PC-9 (cell line): ENCODE measurements at regions not wholly inside any gene's neighbourhood (a gene's known extent, or its start where the extent isn't known, plus 50 kb on each side); places are given as distances from the start of the nearest gene placed in this dataset.

ENCODE experiments used
- BruUV-seq: library from RNA; stranded (reverse); fragments of 400-500 nt; replicated peaks from 2 replicates; lab custom pipeline; 2021; lab: Mats Ljungman, UMichigan
- CTCF ChIA-PET: fragments of 300-600 bp; sonication (Branson Sonifier 250); formaldehyde crosslinking; loops from one replicate; lab custom pipeline; 2022; ENCODE audit warnings: antibody characterized with exemption; lab: Charles Lee
- POLR2A ChIA-PET: fragments of 300-600 bp; sonication (Branson Sonifier 250); formaldehyde crosslinking; loops from one replicate; lab custom pipeline; 2022; ENCODE audit warnings: antibody characterized with exemption; ENCODE audit not compliant: unreplicated experiment; lab: Charles Lee
- DNase-seq, 2 experiments: peaks; one replicate each; pipeline versions ENCODE4 v3.0.0 to v3.0.0-alpha.2; 2015 to 2022; ENCODE audit warnings: mixed read lengths in 1 of 2
- H2AFZ ChIP-seq: fragments of 200-600 bp; sonication (generic); 2 replicates; pipeline ENCODE4 v1.8.1; 2017; ENCODE audit warnings: antibody characterized with exemption
- H3F3A ChIP-seq: fragments of 200-600 bp; sonication (generic); 2 replicates; pipeline ENCODE4 v1.8.1; 2017; ENCODE audit warnings: antibody characterized with exemption, mild to moderate bottlenecking, low read depth; ENCODE audit not compliant: insufficient read depth
- H3K27ac ChIP-seq: fragments of 200-600 bp; sonication (generic); 2 replicates; pipeline ENCODE4 v1.6.1; 2016; ENCODE audit warnings: mixed run types
- H3K27me3 ChIP-seq: fragments of 200-600 bp; sonication (generic); 2 replicates; pipeline ENCODE4 v1.6.1; 2016; ENCODE audit warnings: low read depth, mixed run types; ENCODE audit not compliant: insufficient read depth
- H3K36me3 ChIP-seq: fragments of 200-600 bp; sonication (generic); 2 replicates; pipeline ENCODE4 v1.6.1; 2016; ENCODE audit warnings: low read depth, mixed run types
- H3K4me1 ChIP-seq: fragments of 200-600 bp; sonication (generic); replicated peaks from 2 replicates; pipeline ENCODE4 v1.6.1; 2016; ENCODE audit warnings: mixed run types; ENCODE audit not compliant: insufficient read depth
- H3K4me2 ChIP-seq: fragments of 200-600 bp; sonication (generic); 2 replicates; pipeline ENCODE4 v1.6.1; 2017; ENCODE audit warnings: mixed run types
- H3K4me3 ChIP-seq: fragments of 200-600 bp; sonication (generic); 2 replicates; pipeline ENCODE4 v1.6.1; 2016; ENCODE audit warnings: mixed run types
- H3K79me2 ChIP-seq: fragments of 200-600 bp; sonication (generic); 2 replicates; pipeline ENCODE4 v1.6.1; 2017; ENCODE audit warnings: low read depth, mixed run types
- H3K9me2 ChIP-seq: fragments of 200-600 bp; sonication (generic); 2 replicates; pipeline ENCODE4 v1.8.1; 2017; ENCODE audit warnings: mild to moderate bottlenecking; ENCODE audit not compliant: insufficient read depth
- H3K9me3 ChIP-seq: fragments of 200-600 bp; sonication (generic); 2 replicates; pipeline ENCODE4 v1.8.1; 2016; ENCODE audit warnings: low read depth; ENCODE audit not compliant: insufficient read depth
- H4K20me1 ChIP-seq: fragments of 200-600 bp; sonication (generic); 2 replicates; pipeline ENCODE4 v1.8.1; 2017; ENCODE audit not compliant: insufficient read depth
- CTCF ChIP-seq: fragments of 200-600 bp; sonication (generic); conservative IDR thresholded peaks from 2 replicates; pipeline ENCODE4 v1.6.1; 2017; ENCODE audit warnings: mixed run types, antibody characterized with exemption, mild to moderate bottlenecking, moderate library complexity
- EZH2 ChIP-seq: fragments of 200-600 bp; sonication (generic); IDR thresholded peaks from 2 replicates; pipeline ENCODE4 v1.8.0; 2017; ENCODE audit warnings: antibody characterized with exemption, low read depth
- intact Hi-C: fragments of 100-400 bp; cut with micrococcal nuclease; formaldehyde crosslinking; loops from one replicate; pipeline ENCODE4 v1.10.0; 2022; ENCODE audit not compliant: unreplicated experiment

GRCh38 chr13:97844151-97844550, 109.3 kb upstream of the IPO5 start:
- Histone ChIP-seq H3K27me3 (peaks cover 4% of the 10 kb centered on the region; the same call in 1 of the 2 replicates), H3F3A (no peaks in the 10 kb centered on the region), H3K9me2 (no peaks in the 10 kb centered on the region), H2AFZ (no peak overlapping the region), H3K4me2 (no peak overlapping the region), H3K79me2 (no peaks in the 10 kb centered on the region), H3K4me3 (no peak overlapping the region), H4K20me1 (no peaks in the 10 kb centered on the region), H3K27ac (no peak overlapping the region), H3K36me3 (no peaks in the 10 kb centered on the region), H3K9me3 (no peaks in the 10 kb centered on the region), H3K4me1 (no peaks in the 10 kb centered on the region)
- intact Hi-C loops: no loop called here
- no peak for TF ChIP-seq EZH2
- no peak for TF ChIP-seq CTCF
- ChIA-PET POLR2A (no interaction called here), CTCF (interaction anchor here (0.6 kb wide), 1 partner anchor 720 kb away, joined by 8 read pairs; no protein-coding TSS in a partner anchor)
- BruUV-seq: no TSS peak
- DNase-seq: no peak

- intact Hi-C loops: loop anchor here (2.0 to 5.0 kb wide), 3 partner anchors 294 to 1588 kb away; partner anchors contain the start of gene FARP1
- no peak overlapping the region for H2AFZ ChIP-seq
- CTCF ChIA-PET: no interaction called here
Measured at GRCh38 chr13:97848886-97849285, 104.6 kb upstream of the IPO5 start.

GRCh38 chr13:97849305-97849704, 104.2 kb upstream of the IPO5 start:
- intact Hi-C loops: loop anchor here (2.0 to 5.0 kb wide), 3 partner anchors 293 to 1588 kb away; partner anchors contain the start of gene FARP1
- no TSS peak for BruUV-seq
- no peaks in the 10 kb centered on the region for H3F3A ChIP-seq
- TF ChIP-seq CTCF (peak; percentile 71), EZH2 (no peak)
- no peaks in the 10 kb centered on the region for H3K79me2 ChIP-seq
- H3K9me2 ChIP-seq: no peaks in the 10 kb centered on the region
- no peaks in the 10 kb centered on the region for H4K20me1 ChIP-seq
- H3K4me3 ChIP-seq: no peak overlapping the region
- ChIA-PET POLR2A (no interaction called here), CTCF (interaction anchor here (0.6 kb wide), 1 partner anchor 773 kb away, joined by 4 read pairs; no protein-coding TSS in a partner anchor)
- H3K36me3 ChIP-seq: no peaks in the 10 kb centered on the region
- no peak overlapping the region for H3K4me2 ChIP-seq
- H2AFZ ChIP-seq: no peak overlapping the region
- H3K9me3 ChIP-seq: no peaks in the 10 kb centered on the region
- H3K27ac ChIP-seq: no peak overlapping the region
- H3K27me3 ChIP-seq: no peaks in the 10 kb centered on the region
- peaks cover 9% of the 10 kb centered on the region; the same call in 1 of the 2 replicates for H3K4me1 ChIP-seq
- DNase-seq: peak; percentile 19 to 46

More at GRCh38 chr13:97848886-97849285, 104.6 kb upstream of the IPO5 start:
- no TSS peak for BruUV-seq
- Histone ChIP-seq H3K4me1 (peaks cover 9% of the 10 kb centered on the region; the same call in 1 of the 2 replicates), H3K79me2 (no peaks in the 10 kb centered on the region), H3K27me3 (no peaks in the 10 kb centered on the region), H3K9me2 (no peaks in the 10 kb centered on the region), H3K9me3 (no peaks in the 10 kb centered on the region), H3K4me2 (no peak overlapping the region), H3K27ac (no peak overlapping the region), H3K36me3 (no peaks in the 10 kb centered on the region), H3F3A (no peaks in the 10 kb centered on the region), H4K20me1 (no peaks in the 10 kb centered on the region), H3K4me3 (no peak overlapping the region)
- TF ChIP-seq CTCF (no peak), EZH2 (no peak)
- DNase-seq: no peak
- POLR2A ChIA-PET: no interaction called here
